CD1c-positive myeloid dendritic cell (primary cell): ENCODE measurements at regions not wholly inside any gene's neighbourhood (a gene's known extent, or its start where the extent isn't known, plus 50 kb on each side); places are given as distances from the start of the nearest gene placed in this dataset.
"Not testable (repeated sequence)": the region's sequence is repeated elsewhere in the genome, so short reads cannot be mapped to it uniquely, and the experiment has no call there.

ENCODE experiments used
- DNase-seq: peaks from one replicate; pipeline ENCODE4 v3.0.0-alpha.2; 2016; ENCODE audit errors: extremely low spot score

GRCh38 chr9:64920147-64920546 lies 364.9 kb downstream of the FOXD4L5 start:
- not testable (repeated sequence) for DNase-seq

GRCh38 chr9:64888643-64889042 lies 396.4 kb downstream of the FOXD4L5 start:
- not testable (repeated sequence) for DNase-seq

- DNase-seq, result peak; percentile 59
Observed at GRCh38 chr9:64870594-64870993, 414.4 kb downstream of the FOXD4L5 start.
